ENCODE measurements at regions not wholly inside any gene's neighbourhood (a gene's known extent, or its start where the extent isn't known, plus 50 kb on each side); places are given as distances from the start of the nearest gene placed in this dataset.
A peak's percentile ranks its signal among the peaks of the same experiment; 100 is the strongest.

DNA sequence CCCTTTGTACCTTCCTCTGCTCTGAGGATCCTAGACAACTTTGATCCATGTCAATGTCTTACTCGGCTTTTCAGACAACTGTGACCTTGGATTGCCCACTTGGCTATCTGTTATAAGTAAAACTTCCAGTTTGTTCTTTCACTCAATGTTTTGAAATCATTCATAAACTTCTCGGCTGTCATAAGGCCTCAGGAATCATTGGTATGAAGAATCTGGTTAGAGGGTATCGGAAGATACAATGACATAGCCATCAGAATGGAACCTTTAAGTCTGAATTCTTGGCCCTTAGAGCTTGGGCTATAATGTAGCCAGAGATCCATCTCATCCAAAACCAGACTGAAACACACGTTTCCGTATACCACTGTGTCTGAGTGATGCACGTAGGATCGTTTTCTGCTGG, 59.0 kb upstream of the WDR1 start:
- H3K27ac ChIP-seq (ENCODE audit: low read depth, low read length) = no peak overlapping the region
- no peaks in the 10 kb centered on the region for H3K9me3 ChIP-seq (ENCODE audit: low read length)
- H3K27me3 ChIP-seq (ENCODE audit: insufficient read depth, low read length, poor library complexity, severe bottlenecking) = no peaks in the 10 kb centered on the region
- peaks cover 0 to 3% of the 10 kb centered on the region in 2 donors for H3K27me3 Mint-ChIP-seq
- H3K36me3 ChIP-seq (ENCODE audit: insufficient read depth, low read length) = no peaks in the 10 kb centered on the region
- no peak for DNase-seq
- H3K4me3 ChIP-seq (ENCODE audit: low read length) = no peak overlapping the region
- no peaks in the 10 kb centered on the region for H3K4me1 Mint-ChIP-seq
- peaks cover 0 to 4% (median 0%) of the 10 kb centered on the region in 3 donors for H3K36me3 Mint-ChIP-seq
- POLR2A ChIA-PET = no interaction called here
- peak overlapping the region in 1 of 8 donors; percentile 7 for H3K27ac Mint-ChIP-seq
- H3K4me3 Mint-ChIP-seq = no peak overlapping the region
- CTCF ChIA-PET = no interaction called here
- peaks cover 2% of the 10 kb centered on the region for H3K4me1 ChIP-seq (ENCODE audit: insufficient read depth, low read length)
- H3K9me3 Mint-ChIP-seq = no peaks in the 10 kb centered on the region

DNA sequence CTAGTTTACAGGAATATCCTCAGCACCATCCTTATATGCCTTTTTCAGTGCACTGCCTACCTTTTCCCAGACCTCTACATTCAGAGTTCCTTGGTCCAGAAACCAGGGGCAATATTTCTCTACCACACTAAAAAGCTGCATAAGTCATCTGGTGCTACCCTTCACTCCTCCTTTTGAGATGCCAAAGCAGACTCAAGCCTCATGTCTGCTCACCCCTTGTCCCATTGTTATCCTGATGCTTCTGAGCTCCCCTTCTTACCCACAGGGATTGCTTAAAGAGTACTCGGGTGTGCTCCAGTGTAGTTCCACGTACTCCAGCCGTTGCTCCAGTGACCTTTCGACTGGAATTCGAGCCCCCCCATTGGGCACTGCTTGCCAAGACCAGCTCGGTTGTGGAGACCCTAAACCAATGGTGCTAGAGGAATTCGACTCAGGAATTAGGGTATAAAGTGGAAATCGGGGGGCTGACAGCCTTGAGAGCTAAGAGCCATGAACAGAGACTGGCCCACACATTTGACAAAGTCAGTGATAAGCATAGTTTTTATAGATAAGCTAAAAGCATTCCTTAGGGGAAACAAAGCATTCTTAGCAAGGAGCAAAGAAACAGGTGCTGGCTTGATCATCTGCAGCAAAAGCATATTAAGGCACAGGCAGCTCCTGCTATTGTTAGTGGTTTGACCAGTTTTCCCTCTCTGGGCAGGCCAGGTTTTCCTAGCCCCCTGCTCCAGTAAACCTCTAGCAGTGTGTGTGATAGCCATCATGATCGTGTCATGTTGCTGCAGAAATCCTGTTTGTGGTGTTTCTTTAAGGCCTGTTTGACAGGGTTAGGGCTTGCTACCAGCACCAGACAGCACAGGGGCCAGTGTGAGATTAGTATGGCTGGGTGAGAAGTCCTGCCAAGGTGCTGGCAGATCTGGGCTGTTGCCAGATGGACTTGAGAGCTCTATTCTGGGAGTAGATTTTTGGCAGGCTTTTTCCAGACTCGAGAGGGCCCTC, 57.5 kb upstream of the WDR1 start:
- ChIA-PET CTCF (no interaction called here), POLR2A (no interaction called here)
- DNase-seq = no peak
- Histone ChIP-seq H3K27me3 (ENCODE audit: insufficient read depth, low read length, poor library complexity, severe bottlenecking) (no peaks in the 10 kb centered on the region), H3K36me3 (ENCODE audit: insufficient read depth, low read length) (no peaks in the 10 kb centered on the region), H3K4me3 (ENCODE audit: low read length) (no peak overlapping the region), H3K27ac (ENCODE audit: low read depth, low read length) (peak overlapping the region; percentile 81), H3K9me3 (ENCODE audit: low read length) (no peaks in the 10 kb centered on the region), H3K4me1 (ENCODE audit: insufficient read depth, low read length) (no peaks in the 10 kb centered on the region)
- no peak overlapping the region for H3K27ac Mint-ChIP-seq
- H3K36me3 Mint-ChIP-seq = no peaks in the 10 kb centered on the region
- no peak overlapping the region for H3K4me3 Mint-ChIP-seq
- H3K9me3 Mint-ChIP-seq = no peaks in the 10 kb centered on the region
- H3K27me3 Mint-ChIP-seq = peaks cover 0 to 3% of the 10 kb centered on the region in 2 donors
- no peaks in the 10 kb centered on the region for H3K4me1 Mint-ChIP-seq

DNA sequence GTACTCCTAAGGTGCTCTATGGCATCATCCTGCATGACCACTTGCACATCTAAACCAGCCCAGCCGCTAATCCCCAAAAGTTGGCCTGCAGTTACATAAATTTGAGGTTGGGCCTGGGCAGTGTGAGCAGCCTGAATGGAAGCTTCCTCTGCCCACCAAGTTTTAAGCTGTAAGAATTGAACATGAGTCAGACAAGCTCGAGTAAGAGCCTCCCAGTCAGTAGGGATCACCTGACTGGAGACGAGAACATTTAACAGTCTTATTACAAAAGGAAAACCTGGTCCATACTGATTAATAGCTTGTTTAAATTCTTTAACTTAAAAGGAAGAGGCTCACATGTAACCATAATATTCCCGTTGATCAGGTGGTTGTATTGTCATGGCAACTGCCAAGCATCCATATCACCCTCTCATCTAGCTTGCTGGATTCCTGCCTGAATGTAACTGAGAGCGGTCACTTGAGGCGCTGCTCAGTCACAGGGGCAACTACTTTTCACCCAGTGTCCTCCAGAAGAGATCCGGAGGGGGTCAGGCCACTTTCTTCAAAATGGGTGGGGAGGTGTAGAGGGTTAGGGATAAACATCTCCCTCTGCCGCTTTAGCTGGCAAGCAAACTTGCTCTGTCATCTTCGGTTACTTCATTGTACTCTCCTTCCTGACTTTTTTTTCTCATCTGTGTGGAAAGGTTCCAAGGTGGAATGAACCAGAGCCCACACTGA, 56.6 kb upstream of the WDR1 start:
- Mint-ChIP-seq H3K4me1 (no peaks in the 10 kb centered on the region), H3K4me3 (no peak overlapping the region), H3K36me3 (no peaks in the 10 kb centered on the region), H3K27me3 (peaks cover 0 to 3% of the 10 kb centered on the region in 2 donors), H3K27ac (no peak overlapping the region), H3K9me3 (no peaks in the 10 kb centered on the region)
- no peak for DNase-seq
- H3K4me1 ChIP-seq (ENCODE audit: insufficient read depth, low read length) = no peaks in the 10 kb centered on the region
- no peaks in the 10 kb centered on the region for H3K27me3 ChIP-seq (ENCODE audit: insufficient read depth, low read length, poor library complexity, severe bottlenecking)
- no peaks in the 10 kb centered on the region for H3K36me3 ChIP-seq (ENCODE audit: insufficient read depth, low read length)
- H3K4me3 ChIP-seq (ENCODE audit: low read length) = no peak overlapping the region
- CTCF ChIA-PET = no interaction called here
- POLR2A ChIA-PET = no interaction called here
- no peaks in the 10 kb centered on the region for H3K9me3 ChIP-seq (ENCODE audit: low read length)
- peak overlapping the region; percentile 81 for H3K27ac ChIP-seq (ENCODE audit: low read depth, low read length)

DNA sequence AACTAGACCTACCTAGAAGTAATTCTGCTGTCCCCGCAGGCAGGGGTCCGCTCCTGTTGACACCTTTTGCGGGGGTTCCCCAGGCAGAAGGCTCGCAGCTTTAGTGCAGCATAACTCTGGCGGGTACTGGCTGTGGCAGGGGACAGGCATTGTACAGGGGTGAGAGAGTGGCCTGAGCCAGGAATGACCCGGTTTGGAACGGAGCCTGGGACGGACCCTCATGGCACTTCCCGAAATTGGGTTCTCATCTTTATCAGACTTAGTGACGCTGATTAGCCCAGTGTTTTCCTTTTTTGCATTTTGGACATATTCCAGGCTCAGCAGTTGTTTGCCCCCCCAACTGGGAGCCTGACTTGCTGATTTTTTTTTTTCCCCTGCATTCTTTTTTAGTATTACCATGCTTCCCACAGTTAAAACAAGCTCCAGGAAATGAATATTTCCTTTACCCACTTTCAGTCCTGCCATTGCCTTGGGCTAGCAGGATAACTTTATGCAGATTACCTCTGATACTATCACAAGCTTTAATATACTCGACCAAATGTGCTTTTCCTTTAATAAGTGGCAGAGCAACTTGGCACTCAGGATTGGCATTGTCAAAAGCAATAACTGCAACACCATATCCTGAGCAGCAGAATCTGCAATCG, 55.8 kb upstream of the WDR1 start:
- ChIA-PET CTCF (no interaction called here), POLR2A (no interaction called here)
- no peaks in the 10 kb centered on the region for H3K9me3 ChIP-seq (ENCODE audit: low read length)
- Mint-ChIP-seq H3K4me3 (no peak overlapping the region), H3K27me3 (peaks cover 0 to 6% of the 10 kb centered on the region in 2 donors), H3K9me3 (no peaks in the 10 kb centered on the region), H3K36me3 (no peaks in the 10 kb centered on the region), H3K4me1 (no peaks in the 10 kb centered on the region), H3K27ac (no peak overlapping the region)
- H3K27me3 ChIP-seq (ENCODE audit: insufficient read depth, low read length, poor library complexity, severe bottlenecking) = no peaks in the 10 kb centered on the region
- no peak overlapping the region for H3K4me3 ChIP-seq (ENCODE audit: low read length)
- no peak for DNase-seq
- H3K27ac ChIP-seq (ENCODE audit: low read depth, low read length) = peak overlapping the region; percentile 53
- no peaks in the 10 kb centered on the region for H3K36me3 ChIP-seq (ENCODE audit: insufficient read depth, low read length)
- no peaks in the 10 kb centered on the region for H3K4me1 ChIP-seq (ENCODE audit: insufficient read depth, low read length)

DNA sequence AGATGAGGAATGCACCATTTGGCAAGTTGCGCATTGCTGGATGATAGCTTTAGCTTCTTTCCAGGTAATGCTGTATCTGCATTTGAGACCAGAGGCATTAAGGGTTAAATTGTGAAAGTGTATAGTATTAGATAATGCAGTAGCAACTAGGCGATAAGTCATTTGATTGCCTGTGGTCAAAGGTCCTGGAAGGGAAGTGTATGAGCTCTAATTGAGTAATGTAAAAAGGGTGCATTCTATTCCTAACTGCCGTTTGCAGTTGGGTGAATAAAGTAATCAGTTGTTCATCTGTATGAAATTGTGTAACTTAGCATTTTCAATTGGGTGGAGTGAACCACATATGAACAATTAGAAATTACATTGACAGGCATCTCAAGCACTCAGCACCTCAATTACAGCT, 54.5 kb upstream of the WDR1 start:
- no peak overlapping the region for H3K4me3 Mint-ChIP-seq
- peaks cover 0 to 6% of the 10 kb centered on the region in 2 donors for H3K27me3 Mint-ChIP-seq
- H3K36me3 ChIP-seq (ENCODE audit: insufficient read depth, low read length) = no peaks in the 10 kb centered on the region
- H3K4me3 ChIP-seq (ENCODE audit: low read length) = no peak overlapping the region
- ChIA-PET CTCF (interaction anchor here (1.2 kb wide), 1 partner anchor 290 kb away, joined by 3 read pairs; no protein-coding TSS in a partner anchor), POLR2A (no interaction called here)
- H3K4me1 Mint-ChIP-seq = no peaks in the 10 kb centered on the region
- H3K9me3 Mint-ChIP-seq = no peaks in the 10 kb centered on the region
- no peak for DNase-seq
- H3K27ac Mint-ChIP-seq = no peak overlapping the region
- no peaks in the 10 kb centered on the region for H3K9me3 ChIP-seq (ENCODE audit: low read length)
- no peaks in the 10 kb centered on the region for H3K36me3 Mint-ChIP-seq
- H3K27ac ChIP-seq (ENCODE audit: low read depth, low read length) = peak overlapping the region; percentile 53
- no peaks in the 10 kb centered on the region for H3K4me1 ChIP-seq (ENCODE audit: insufficient read depth, low read length)
- H3K27me3 ChIP-seq (ENCODE audit: insufficient read depth, low read length, poor library complexity, severe bottlenecking) = no peaks in the 10 kb centered on the region

DNA sequence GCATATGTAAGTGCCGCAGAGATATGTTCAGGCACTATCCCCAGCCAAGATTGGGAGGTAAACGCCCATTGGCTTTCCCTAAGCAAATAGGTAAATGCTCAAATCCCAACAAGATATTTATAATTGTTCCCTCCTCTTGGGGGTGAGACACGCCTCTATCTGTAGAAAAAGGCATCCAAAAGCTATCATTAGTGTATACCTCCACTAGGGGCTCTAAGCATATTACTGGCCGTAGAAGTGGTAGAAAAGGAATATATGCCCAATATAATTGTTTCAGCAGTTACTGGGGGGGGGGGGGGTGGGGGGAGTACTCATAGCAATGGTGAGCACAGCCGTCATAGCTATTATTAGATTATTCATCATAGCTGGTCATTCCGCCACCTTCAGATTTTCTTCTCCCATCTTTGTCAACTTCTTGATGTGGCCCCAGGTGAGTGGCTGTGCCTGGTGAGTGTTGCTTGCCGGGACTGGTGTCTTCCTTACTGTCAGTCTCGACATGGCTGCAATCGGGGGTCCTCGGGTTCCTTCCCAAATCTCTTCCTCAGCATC, 53.3 kb upstream of the WDR1 start:
- Mint-ChIP-seq H3K27ac (no peak overlapping the region), H3K27me3 (peaks cover 0 to 6% of the 10 kb centered on the region in 2 donors), H3K4me1 (no peaks in the 10 kb centered on the region), H3K9me3 (no peaks in the 10 kb centered on the region), H3K4me3 (no peak overlapping the region), H3K36me3 (no peaks in the 10 kb centered on the region)
- ChIA-PET CTCF (no interaction called here), POLR2A (no interaction called here)
- H3K4me3 ChIP-seq (ENCODE audit: low read length) = no peak overlapping the region
- no peak overlapping the region for H3K27ac ChIP-seq (ENCODE audit: low read depth, low read length)
- H3K27me3 ChIP-seq (ENCODE audit: insufficient read depth, low read length, poor library complexity, severe bottlenecking) = no peaks in the 10 kb centered on the region
- H3K36me3 ChIP-seq (ENCODE audit: insufficient read depth, low read length) = no peaks in the 10 kb centered on the region
- DNase-seq = no peak
- no peaks in the 10 kb centered on the region for H3K9me3 ChIP-seq (ENCODE audit: low read length)
- H3K4me1 ChIP-seq (ENCODE audit: insufficient read depth, low read length) = no peaks in the 10 kb centered on the region

DNA sequence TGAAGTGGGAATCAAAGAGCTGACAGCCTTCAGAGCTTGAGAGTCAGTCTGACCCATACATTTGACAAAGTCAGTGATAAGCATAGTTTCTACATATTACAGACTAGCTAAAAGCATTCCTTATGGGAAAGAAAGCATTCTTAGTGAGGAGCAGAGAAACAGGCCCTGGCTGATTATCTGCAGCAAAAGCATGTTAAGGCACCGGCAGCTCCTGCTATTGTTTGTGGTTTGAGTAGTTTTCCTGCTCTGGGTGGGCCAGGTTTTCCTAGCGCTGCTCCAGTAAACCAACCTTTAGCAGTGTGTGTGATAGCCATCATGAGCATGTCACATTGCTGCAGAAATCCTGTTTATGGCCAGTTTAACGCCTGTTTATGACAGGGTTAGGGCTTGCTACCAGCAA, 51.6 kb upstream of the WDR1 start:
- peaks cover 0 to 4% (median 0%) of the 10 kb centered on the region in 3 donors for H3K4me1 Mint-ChIP-seq
- H3K9me3 ChIP-seq (ENCODE audit: low read length) = no peaks in the 10 kb centered on the region
- CTCF ChIA-PET = no interaction called here
- peak overlapping the region in 1 of 8 donors; percentile 7 for H3K27ac Mint-ChIP-seq
- no peaks in the 10 kb centered on the region for H3K9me3 Mint-ChIP-seq
- H3K36me3 Mint-ChIP-seq = no peaks in the 10 kb centered on the region
- no peak for DNase-seq
- no peak overlapping the region for H3K4me3 ChIP-seq (ENCODE audit: low read length)
- H3K27me3 ChIP-seq (ENCODE audit: insufficient read depth, low read length, poor library complexity, severe bottlenecking) = no peaks in the 10 kb centered on the region
- H3K27ac ChIP-seq (ENCODE audit: low read depth, low read length) = no peak overlapping the region
- no peaks in the 10 kb centered on the region for H3K36me3 ChIP-seq (ENCODE audit: insufficient read depth, low read length)
- no peak overlapping the region for H3K4me3 Mint-ChIP-seq
- no peaks in the 10 kb centered on the region for H3K4me1 ChIP-seq (ENCODE audit: insufficient read depth, low read length)
- H3K27me3 Mint-ChIP-seq = peaks cover 0 to 3% of the 10 kb centered on the region in 2 donors
- POLR2A ChIA-PET = no interaction called here

DNA sequence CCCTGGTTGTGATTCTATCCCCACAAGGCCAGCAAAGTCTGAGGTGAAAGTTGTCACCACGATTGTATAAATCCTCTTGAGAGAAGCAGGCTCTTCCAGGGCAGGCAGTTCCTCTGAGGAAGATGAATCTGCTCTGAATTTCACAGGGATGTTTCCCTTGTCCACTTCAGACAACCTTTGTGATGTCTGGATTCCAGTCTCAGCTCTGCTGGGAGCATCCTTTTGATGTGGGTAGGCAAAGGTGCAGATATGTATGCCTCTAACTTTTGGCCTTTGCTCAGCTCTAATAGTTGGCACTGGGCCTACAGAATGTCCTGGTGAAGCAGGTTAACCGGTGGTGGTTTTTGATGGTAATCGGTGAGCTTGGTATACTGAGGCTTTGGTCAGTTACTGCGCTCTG, 50.6 kb upstream of the WDR1 start:
- H3K4me1 Mint-ChIP-seq = peaks cover 4 to 8% (median 8%) of the 10 kb centered on the region in 3 donors
- H3K9me3 Mint-ChIP-seq = no peaks in the 10 kb centered on the region
- no peak overlapping the region for H3K4me3 Mint-ChIP-seq
- no peak for DNase-seq
- Histone ChIP-seq H3K36me3 (ENCODE audit: insufficient read depth, low read length) (no peaks in the 10 kb centered on the region), H3K27me3 (ENCODE audit: insufficient read depth, low read length, poor library complexity, severe bottlenecking) (no peaks in the 10 kb centered on the region), H3K4me1 (ENCODE audit: insufficient read depth, low read length) (peaks cover 6% of the 10 kb centered on the region), H3K4me3 (ENCODE audit: low read length) (no peak overlapping the region), H3K9me3 (ENCODE audit: low read length) (no peaks in the 10 kb centered on the region), H3K27ac (ENCODE audit: low read depth, low read length) (no peak overlapping the region)
- peak overlapping the region in 2 of 8 donors; percentile 10 to 39 for H3K27ac Mint-ChIP-seq
- CTCF ChIA-PET = no interaction called here
- POLR2A ChIA-PET = no interaction called here
- H3K36me3 Mint-ChIP-seq = no peaks in the 10 kb centered on the region
- peaks cover 0 to 3% of the 10 kb centered on the region in 2 donors for H3K27me3 Mint-ChIP-seq
